ENCODE measurements at regions not wholly inside any gene's neighbourhood (a gene's known extent, or its start where the extent isn't known, plus 50 kb on each side); places are given as distances from the start of the nearest gene placed in this dataset.

GRCh38 chr6:75024828-75025227, 181.0 kb downstream of the COL12A1 start:
- no peak for TF ChIP-seq POLR2A (IDR thresholded peaks at IDR 0.05; ENCODE audit: low read length)
- no peak for TF ChIP-seq GATA1 (IDR thresholded peaks at IDR 0.05; ENCODE audit: low read depth, low read length)

All from erythroblast (primary cell).